K562 (cell line): ENCODE measurements at regions not wholly inside any gene's neighbourhood (a gene's known extent, or its start where the extent isn't known, plus 50 kb on each side); places are given as distances from the start of the nearest gene placed in this dataset.

Source experiments
- ATAC-seq: fragments of 200-7000 bp; cut with Tn5 transposase; 3 replicates; pipeline ENCODE4 v1.9.1; 2020; ENCODE audit warnings: moderate library complexity
- BruUV-seq: library from RNA; stranded (reverse); fragments of 400-500 nt; replicated peaks from 2 replicates; lab custom pipeline; 2021; lab: Mats Ljungman, UMichigan
- CTCF ChIA-PET: fragments of 300-600 bp; formaldehyde crosslinking; extraction: SDS; loops from one replicate; lab custom pipeline; 2021; ENCODE audit warnings: low intra/inter-chr PET ratio; lab: Yijun Ruan, JAX
- POLR2A ChIA-PET: fragments of 300-600, 350-650 bp; sonication (Branson Sonifier 250); formaldehyde crosslinking; extraction: SDS; loops from one replicate; lab custom pipeline; 2021; ENCODE audit warnings: antibody characterized with exemption, inconsistent platforms; lab: Yijun Ruan, JAX
- DNase-seq, 4 experiments: peaks; one replicate each; pipeline versions ENCODE4 v3.0.0 to v3.0.0-alpha.2; 2011 to 2018; ENCODE audit warnings: low spot score in 3 of 4, mixed read lengths in 3 of 4; ENCODE audit errors: extremely low read depth in 1 of 4
- FAIRE-seq: peaks from 2 replicates; lab custom pipeline; 2011; peaks lifted over from hg19 to GRCh38; lab: Jason Lieb, UNC
- H2AFZ ChIP-seq: 2 replicates; pipeline ENCODE4 v1.6.0; 2011; ENCODE audit warnings: low read depth, low read length, control low read depth, inconsistent platforms
- H3K27ac ChIP-seq: fragments of 200-600 bp; 3 replicates; pipeline ENCODE4 v1.8.0; 2011; ENCODE audit warnings: low read depth, mild to moderate bottlenecking, control low read depth, inconsistent platforms, low read length, moderate library complexity, mixed read lengths; ENCODE audit errors: extremely low read depth
- H3K27me3 ChIP-seq, 2 experiments: fragments of 300-600 bp in 1 of 2; 2 replicates in 1 of 2; 3 replicates in 1 of 2; pipeline versions ENCODE4 v1.6.0 to v1.8.0; 2011; ENCODE audit warnings: inconsistent platforms in 2 of 2, low read length in 2 of 2, mild to moderate bottlenecking in 1 of 2, mixed read lengths in 1 of 2, moderate library complexity in 1 of 2; ENCODE audit not compliant: control insufficient read depth in 2 of 2, insufficient read depth in 2 of 2
- H3K36me3 ChIP-seq: fragments of 300-600 bp; 3 replicates; pipeline ENCODE4 v1.8.0; 2011; ENCODE audit warnings: mild to moderate bottlenecking, low read length, inconsistent platforms; ENCODE audit not compliant: control insufficient read depth, insufficient read depth
- H3K4me1 ChIP-seq, 2 experiments: fragments of 200-600 bp in 1 of 2; replicated peaks in 1 of 2; 2 replicates in 1 of 2; 3 replicates in 1 of 2; pipeline versions ENCODE4 v1.5.1 to v1.8.0; 2011; ENCODE audit warnings: inconsistent platforms in 2 of 2, low read length in 2 of 2, mild to moderate bottlenecking in 1 of 2, mixed read lengths in 1 of 2, moderate library complexity in 1 of 2; ENCODE audit not compliant: control insufficient read depth in 2 of 2, insufficient read depth in 2 of 2
- H3K4me2 ChIP-seq: 2 replicates; pipeline ENCODE4 v1.6.1; 2011; ENCODE audit warnings: low read length, control low read depth, inconsistent platforms, mixed read lengths; ENCODE audit not compliant: insufficient read depth
- H3K4me3 ChIP-seq: fragments of 200-600 bp; sonication (generic), shearing (Covaris generic); 2 replicates; pipeline ENCODE4 v1.5.1; 2016; ENCODE audit warnings: control low read depth, inconsistent platforms
- H3K79me2 ChIP-seq: fragments of 200-600 bp; 3 replicates; pipeline ENCODE4 v1.8.0; 2011; ENCODE audit warnings: low read length, inconsistent platforms; ENCODE audit not compliant: control insufficient read depth, insufficient read depth
- H3K9ac ChIP-seq, 2 experiments: 2 replicates each; pipeline versions ENCODE4 v1.6.0 to v1.6.1; 2011; ENCODE audit warnings: low read depth in 2 of 2, low read length in 2 of 2, control low read depth in 1 of 2, inconsistent platforms in 1 of 2, mild to moderate bottlenecking in 1 of 2, mixed read lengths in 1 of 2; ENCODE audit not compliant: insufficient read depth in 1 of 2
- H3K9me1 ChIP-seq: one replicate; pipeline ENCODE4 v1.6.0; 2011; ENCODE audit warnings: inconsistent platforms, mild to moderate bottlenecking, low read length, moderate library complexity; ENCODE audit not compliant: control insufficient read depth, insufficient read depth
- H3K9me3 ChIP-seq: replicated peaks from 2 replicates; pipeline ENCODE4 v1.5.1; 2011; ENCODE audit warnings: low read depth, low read length, inconsistent platforms; ENCODE audit not compliant: control insufficient read depth, insufficient read depth
- H4K20me1 ChIP-seq: replicated peaks from 2 replicates; pipeline ENCODE4 v1.6.1; 2011; ENCODE audit warnings: low read length, inconsistent platforms, mixed read lengths; ENCODE audit not compliant: control insufficient read depth, insufficient read depth
- CAMTA2 ChIP-seq: fragments of 250-450 bp; sonication (Bioruptor Pico); conservative IDR thresholded peaks from 2 replicates; pipeline ENCODE4 v1.5.1; 2022
- CTBP1 ChIP-seq: fragments of 450-650 bp; IDR thresholded peaks from 2 replicates; pipeline ENCODE4 v1.6.1; 2016; ENCODE audit warnings: borderline replicate concordance
- E2F8 ChIP-seq: fragments of 450-650 bp; IDR thresholded peaks from 2 replicates; pipeline ENCODE4 v1.7.1; 2018; ENCODE audit warnings: mild to moderate bottlenecking, low read depth; ENCODE audit not compliant: partially characterized antibody
- FOXK1 ChIP-seq: sonication (generic); formaldehyde crosslinking; IDR thresholded peaks from 2 replicates; pipeline ENCODE4 v1.8.0; 2022; ENCODE audit warnings: missing genetic modification reagents, mild to moderate bottlenecking, borderline replicate concordance
- NFXL1 ChIP-seq: fragments of 450-650 bp; formaldehyde crosslinking; IDR thresholded peaks from 2 replicates; pipeline ENCODE4 v1.4.0; 2021; ENCODE audit warnings: mild to moderate bottlenecking
- NR2C1 ChIP-seq, 2 experiments: fragments of 450-650 bp; IDR thresholded peaks; 2 replicates each; pipeline ENCODE4 v1.6.1; 2017; ENCODE audit warnings: mild to moderate bottlenecking in 2 of 2, antibody characterized with exemption in 1 of 2, inconsistent platforms in 1 of 2, missing compliant biosample characterization in 1 of 2, missing genetic modification characterization in 1 of 2
- PML ChIP-seq: IDR thresholded peaks from 2 replicates; pipeline ENCODE4 v1.6.1; 2012; ENCODE audit warnings: low read length, inconsistent platforms
- RBM17 ChIP-seq: fragments of 200-400 bp; formaldehyde crosslinking; IDR thresholded peaks from 2 replicates; pipeline ENCODE4 v1.6.1; 2017; ENCODE audit warnings: low read depth, mild to moderate bottlenecking, low read length, borderline replicate concordance
- RFX5 ChIP-seq: IDR thresholded peaks from 2 replicates; pipeline ENCODE4 v1.6.1; 2011; ENCODE audit warnings: low read depth, mild to moderate bottlenecking, improper control_type of control experiment, low read length
- ZNF41 ChIP-seq: fragments of 250-450 bp; sonication (Bioruptor Pico); conservative IDR thresholded peaks from 2 replicates; pipeline ENCODE4 v1.4.0; 2020; ENCODE audit warnings: mild to moderate bottlenecking
- WGBS: fragments of 100-300 bp; shearing (Covaris generic); methylation state at CpG from one replicate; pipeline ENCODE4 v1.1.6; 2016; ENCODE audit warnings: low coverage, mixed read lengths; ENCODE audit not compliant: insufficient coverage; ENCODE audit errors: missing lambda C conversion rate; 5-methylcytosine and 5-hydroxymethylcytosine counted together
- in situ Hi-C: fragments of 300-500 bp; cut with MboI; formaldehyde crosslinking; loops from 4 replicates; pipeline ENCODE4 v1.15.0; 2018; ENCODE audit warnings: inconsistent platforms, mixed read lengths
- intact Hi-C: fragments of 100-400 bp; cut with micrococcal nuclease; formaldehyde crosslinking; loops from 2 replicates; pipeline ENCODE4 v1.14.2; 2022

- Histone ChIP-seq H3K4me3 (no peak overlapping the region), H3K9ac (no peak overlapping the region), H3K36me3 (no peaks in the 10 kb centered on the region), H3K4me1 (no peaks in the 10 kb centered on the region), H3K27me3 (no peaks in the 10 kb centered on the region), H3K9me1 (no peaks in the 10 kb centered on the region), H3K79me2 (no peaks in the 10 kb centered on the region), H3K4me2 (no peak overlapping the region), H4K20me1 (no peaks in the 10 kb centered on the region), H3K27ac (no peak overlapping the region), H2AFZ (no peak overlapping the region), H3K9me3 (no peaks in the 10 kb centered on the region)
- TF ChIP-seq FOXK1 (CRISPR knock-in tag) = no peak
- no peak for TF ChIP-seq NR2C1 (IDR thresholded peaks at IDR 0.05)
- no peak for TF ChIP-seq NR2C1 (tag; IDR thresholded peaks at IDR 0.05)
- TF ChIP-seq RBM17 = no peak
- no peak for TF ChIP-seq CTBP1
- intact Hi-C loops (no loop called here), in situ Hi-C loops (no loop called here)
- no peak for FAIRE-seq
- 0% methylated on average over 4 of the region's 7 CpGs for WGBS
- ChIA-PET POLR2A (no interaction called here), CTCF (no interaction called here)
- no peak for ATAC-seq
- DNase-seq = no peak
- BruUV-seq = no TSS peak
These were observed 1392.4 kb upstream of the SLC39A10 start for GRCh38 chr2:194264586-194264985.

GRCh38 chr2:194260185-194260584 is 1396.8 kb upstream of the SLC39A10 start:
- no peaks in the 10 kb centered on the region for H4K20me1 ChIP-seq
- no peak for ATAC-seq
- H3K4me3 ChIP-seq = no peak overlapping the region
- no peaks in the 10 kb centered on the region for H3K27me3 ChIP-seq
- intact Hi-C loops = no loop called here
- WGBS = 0% methylated on average over 1 of the region's 1 CpG
- H3K9me1 ChIP-seq = no peaks in the 10 kb centered on the region
- no peak overlapping the region for H3K27ac ChIP-seq
- H3K4me2 ChIP-seq = no peak overlapping the region
- no peaks in the 10 kb centered on the region for H3K9me3 ChIP-seq
- BruUV-seq = no TSS peak
- ChIA-PET CTCF (no interaction called here), POLR2A (no interaction called here)
- H3K4me1 ChIP-seq = no peaks in the 10 kb centered on the region
- no peak overlapping the region for H2AFZ ChIP-seq
- in situ Hi-C loops = no loop called here
- no peaks in the 10 kb centered on the region for H3K36me3 ChIP-seq
- no peaks in the 10 kb centered on the region for H3K79me2 ChIP-seq
- H3K9ac ChIP-seq = no peak overlapping the region
- DNase-seq = no peak
- FAIRE-seq = no peak
- no peak for TF ChIP-seq RFX5
- no peak for TF ChIP-seq ZNF41
- TF ChIP-seq NFXL1 (CRISPR knock-in tag) = no peak
- no peak for TF ChIP-seq E2F8
- TF ChIP-seq CAMTA2 (CRISPR knock-in tag) = no peak
- TF ChIP-seq PML = no peak
- no peak for TF ChIP-seq NR2C1 (IDR thresholded peaks at IDR 0.05)
- TF ChIP-seq NR2C1 (tag; IDR thresholded peaks at IDR 0.05) = no peak
